SIG-M5 (cell line): ENCODE measurements at regions not wholly inside any gene's neighbourhood (a gene's known extent, or its start where the extent isn't known, plus 50 kb on each side); places are given as distances from the start of the nearest gene placed in this dataset.

Experiments used
- DNase-seq: peaks from one replicate; lab custom pipeline; 2025; lab: John Stamatoyannopoulos, UW

DNA sequence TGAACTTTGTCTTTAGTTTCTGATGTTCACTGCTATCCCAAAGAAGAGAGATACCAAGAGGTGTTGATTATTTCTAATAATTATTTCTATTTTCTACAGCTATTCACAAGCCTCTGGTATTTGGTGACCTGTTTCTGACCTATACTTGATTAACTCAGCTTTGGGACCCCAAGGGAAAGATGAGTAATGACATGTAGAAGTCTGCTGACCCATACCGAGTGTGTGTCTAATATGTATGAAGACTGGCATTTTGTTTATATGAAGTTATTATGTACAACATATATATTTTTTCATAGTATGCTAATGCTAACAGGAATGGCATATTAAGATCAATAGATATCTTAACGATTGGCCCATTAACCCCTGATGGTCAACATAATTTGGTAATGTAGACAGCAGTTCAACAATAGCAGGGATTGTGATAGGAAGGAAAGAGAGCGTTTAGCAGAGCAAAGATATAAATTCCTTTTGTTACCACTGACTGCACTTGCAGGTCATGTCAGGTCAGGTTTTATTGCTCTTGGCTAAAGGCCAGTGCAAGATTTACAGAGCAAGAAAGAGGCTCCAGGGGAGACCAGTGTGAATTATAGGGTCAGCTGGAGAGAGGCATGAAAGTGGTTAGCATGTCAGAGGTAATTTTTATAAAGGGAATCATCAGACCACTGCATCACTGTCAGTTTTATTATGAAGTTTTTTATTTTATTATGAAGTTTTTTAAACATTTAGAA, 94.7 kb upstream of the DIPK2B start:
- DNase-seq = no peak

DNA sequence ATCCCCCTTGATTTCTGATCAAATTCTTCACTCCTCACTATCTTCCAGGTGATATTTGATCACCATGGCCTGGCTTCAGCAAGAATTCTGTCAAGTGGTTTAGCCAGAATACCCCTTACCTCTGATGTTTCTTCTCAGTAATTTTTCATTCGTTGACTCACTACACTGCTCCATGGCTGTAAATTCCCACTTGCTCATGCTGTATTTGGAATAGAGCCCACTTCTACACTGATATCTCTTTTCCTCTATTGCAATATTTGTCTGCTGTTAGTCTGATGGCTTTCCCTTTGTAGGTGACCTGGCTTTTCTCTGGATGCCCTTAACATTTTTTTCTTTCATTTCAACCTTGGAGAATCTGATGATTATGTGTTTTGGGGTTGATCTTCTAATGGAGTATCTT, 73.9 kb upstream of the DIPK2B start:
- DNase-seq = no peak

DNA sequence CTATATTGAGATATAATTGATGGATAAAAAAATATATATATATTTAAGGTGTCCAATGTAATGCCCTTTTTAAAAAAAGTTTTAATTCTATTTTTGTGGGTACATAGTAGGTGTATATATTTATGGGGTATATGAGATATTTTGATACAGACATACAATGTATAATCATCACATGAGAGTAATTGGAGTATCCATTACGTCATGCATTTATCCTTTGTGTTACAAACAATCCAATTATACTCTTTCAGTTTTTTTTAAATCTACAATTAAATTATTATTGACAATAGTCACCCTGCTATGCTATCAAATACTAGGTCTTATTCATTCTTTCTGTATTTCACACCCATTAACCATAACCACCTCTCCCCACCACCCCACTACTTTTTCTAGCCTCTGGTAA, 66.3 kb upstream of the DIPK2B start:
- no peak for DNase-seq

DNA sequence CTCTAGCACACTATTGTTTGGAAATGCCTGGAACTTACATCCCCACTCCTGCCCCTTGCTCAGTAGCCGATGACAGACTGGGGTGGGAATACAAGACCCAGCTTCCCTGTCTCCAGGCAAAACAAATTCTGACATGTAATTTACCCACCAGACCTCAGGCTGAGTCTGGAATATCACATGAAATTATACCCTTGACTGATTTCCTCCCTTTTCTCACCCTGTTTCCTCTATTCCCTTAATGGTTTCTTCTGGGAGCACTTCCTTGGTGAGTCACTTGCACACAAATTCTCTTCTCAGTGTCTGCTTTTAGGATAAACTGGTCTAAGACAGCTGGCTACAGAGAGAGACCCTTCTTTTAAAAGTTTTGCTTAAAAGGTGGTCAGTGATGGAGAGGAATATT, 65.8 kb upstream of the DIPK2B start:
- DNase-seq = no peak

DNA sequence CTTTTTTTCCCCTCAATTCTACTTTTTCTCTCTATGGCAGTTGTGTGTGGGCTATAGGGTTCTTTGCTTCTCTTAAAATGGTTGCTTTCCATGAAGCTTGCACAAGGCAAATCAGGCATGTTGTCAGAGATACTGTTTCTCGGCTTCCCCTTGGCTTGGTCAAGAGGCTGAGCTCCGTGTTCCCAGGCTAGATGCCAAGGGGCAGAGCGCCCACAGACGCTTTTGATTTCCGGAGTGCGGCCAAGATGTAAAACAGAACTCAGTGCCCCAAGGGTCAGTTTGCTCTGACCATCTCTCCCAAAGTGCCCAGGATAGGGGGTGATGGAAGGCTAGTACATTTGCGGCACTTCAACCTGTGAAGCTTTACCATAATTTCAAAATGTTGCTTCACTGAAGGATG, 64.2 kb upstream of the DIPK2B start:
- no peak for DNase-seq

DNA sequence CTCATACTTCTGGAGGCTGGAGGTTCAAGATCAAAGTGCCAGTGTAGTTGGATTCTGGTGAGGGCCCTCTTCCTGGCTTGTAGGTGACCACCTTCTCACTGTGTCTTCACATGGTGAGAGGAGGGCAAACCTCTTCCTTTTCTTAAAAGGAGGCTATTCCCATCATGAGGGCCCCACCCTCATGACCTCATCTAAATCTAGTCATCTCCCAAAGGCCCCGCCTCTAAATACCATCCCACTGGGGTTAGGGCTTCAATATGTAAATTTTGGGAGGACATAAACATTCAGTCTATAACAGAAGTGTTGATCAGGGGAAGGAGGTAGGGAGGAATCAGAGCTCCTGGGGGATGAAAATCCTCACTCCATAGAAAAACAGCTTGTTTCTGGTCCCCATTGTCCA, 60.8 kb upstream of the DIPK2B start:
- no peak for DNase-seq

DNA sequence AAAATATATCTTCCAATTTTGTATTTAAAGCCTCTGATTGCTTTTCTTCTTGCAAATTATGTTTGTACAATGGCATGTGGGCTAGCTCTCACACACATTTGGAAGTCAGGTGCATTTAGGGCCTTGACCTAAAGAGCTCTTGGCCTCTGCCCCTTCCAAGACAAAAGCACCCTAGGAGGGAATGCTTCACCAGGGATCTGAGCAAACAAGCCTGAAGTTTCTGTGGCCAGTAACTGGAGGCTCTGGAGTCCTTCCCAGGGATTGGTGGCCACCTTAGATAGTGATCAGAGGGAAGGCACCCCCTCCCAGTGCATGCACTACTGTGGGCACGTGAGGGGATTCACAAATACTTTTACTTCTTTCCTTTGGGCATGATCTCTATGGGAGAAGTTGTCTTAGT, 60.3 kb upstream of the DIPK2B start:
- no peak for DNase-seq

DNA sequence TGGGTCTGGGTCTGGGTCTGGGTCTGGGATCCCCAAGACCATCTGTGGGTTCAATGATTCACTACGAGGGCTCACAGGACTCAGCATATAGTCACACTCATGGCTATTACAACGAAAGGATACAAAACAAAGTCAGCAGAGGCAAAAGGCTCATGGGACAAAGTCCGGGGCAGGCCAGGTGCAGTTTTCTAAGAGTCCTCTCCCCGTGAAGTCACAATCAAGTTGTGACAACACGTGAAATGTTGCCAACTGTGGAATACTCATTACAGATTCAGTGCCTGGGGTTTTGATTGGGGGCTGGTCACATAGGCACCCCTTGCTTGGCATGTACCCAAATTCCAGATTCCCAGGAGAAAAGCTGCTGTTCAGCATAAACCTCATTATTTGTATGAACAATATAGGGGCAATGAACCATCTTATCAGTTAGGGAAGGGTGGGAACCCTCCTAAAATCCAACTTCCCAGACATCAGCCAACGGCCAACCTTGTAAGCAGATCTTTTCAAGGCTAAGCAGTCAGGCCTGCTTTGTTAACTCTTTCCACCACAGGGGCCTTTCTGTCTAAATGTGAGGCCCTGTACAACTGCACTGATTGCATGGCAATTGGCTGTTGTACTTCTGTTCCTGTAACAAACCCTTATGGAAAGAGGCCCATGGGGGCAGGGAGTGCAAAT, 58.2 kb upstream of the DIPK2B start:
- no peak for DNase-seq
